SU-DHL-6 (cell line): ENCODE measurements at regions not wholly inside any gene's neighbourhood (a gene's known extent, or its start where the extent isn't known, plus 50 kb on each side); places are given as distances from the start of the nearest gene placed in this dataset.

Experiments used
- H2AFZ ChIP-seq: fragments of 200-600 bp; sonication (generic); 2 replicates; pipeline ENCODE4 v1.6.1; 2014; ENCODE audit warnings: low read depth, mild to moderate bottlenecking, moderate library complexity, mixed read lengths, antibody characterized with exemption, low read length; ENCODE audit not compliant: severe bottlenecking
- H3F3A ChIP-seq: fragments of 200-600 bp; shearing (Covaris generic); 2 replicates; pipeline ENCODE4 v1.6.0; 2016; ENCODE audit warnings: antibody characterized with exemption, mild to moderate bottlenecking; ENCODE audit not compliant: insufficient read depth
- H3K27ac ChIP-seq: fragments of 200-600 bp; sonication (generic); 2 replicates; pipeline ENCODE4 v1.5.1; 2016; ENCODE audit warnings: low read depth, mild to moderate bottlenecking, low read length, moderate library complexity, mixed read lengths
- H3K27me3 ChIP-seq: fragments of 200-600 bp; sonication (generic), shearing (Covaris generic); 2 replicates; pipeline ENCODE4 v1.6.0; 2014; ENCODE audit warnings: mild to moderate bottlenecking, low read length
- H3K36me3 ChIP-seq: fragments of 200-600 bp; sonication (generic); 2 replicates; pipeline ENCODE4 v1.6.1; 2014; ENCODE audit warnings: mild to moderate bottlenecking, low read length, mixed read lengths
- H3K4me2 ChIP-seq: fragments of 300-600, 200-600 bp; shearing (Covaris generic), sonication (generic); 2 replicates; pipeline ENCODE4 v1.6.0; 2014; ENCODE audit warnings: low read length, low read depth, mild to moderate bottlenecking; ENCODE audit not compliant: poor library complexity, severe bottlenecking
- H3K4me3 ChIP-seq: fragments of 200-600 bp; sonication (generic); 2 replicates; pipeline ENCODE4 v1.5.1; 2014; ENCODE audit warnings: antibody characterized with exemption, low read length, mild to moderate bottlenecking, mixed read lengths; ENCODE audit not compliant: insufficient read depth, poor library complexity, severe bottlenecking
- H3K79me2 ChIP-seq: fragments of 200-600 bp; sonication (generic); 2 replicates; pipeline ENCODE4 v1.6.1; 2014; ENCODE audit warnings: mild to moderate bottlenecking, low read length, moderate library complexity; ENCODE audit not compliant: insufficient read depth
- H3K9ac ChIP-seq: fragments of 200-600 bp; sonication (generic); 2 replicates; pipeline ENCODE4 v1.7.0; 2014; ENCODE audit warnings: mild to moderate bottlenecking, low read length
- H3K9me2 ChIP-seq: fragments of 200-600 bp; sonication (generic); replicated peaks from 2 replicates; pipeline ENCODE4 v1.6.1; 2014; ENCODE audit warnings: low read length; ENCODE audit not compliant: insufficient read depth
- H3K9me3 ChIP-seq: fragments of 200-600 bp; sonication (generic); 2 replicates; pipeline ENCODE4 v1.6.1; 2014; ENCODE audit warnings: low read length, mixed read lengths; ENCODE audit not compliant: insufficient read depth
- H4K20me1 ChIP-seq: fragments of 200-600 bp; sonication (generic); 2 replicates; pipeline ENCODE4 v1.6.1; 2014; ENCODE audit warnings: low read depth, mild to moderate bottlenecking, antibody characterized with exemption, low read length, moderate library complexity, mixed read lengths
- CTCF ChIP-seq: fragments of 200-600 bp; sonication (generic); IDR thresholded peaks from one replicate; pipeline ENCODE4 v1.5.1; 2017; ENCODE audit warnings: antibody characterized with exemption, mild to moderate bottlenecking, low read length, moderate library complexity; ENCODE audit not compliant: insufficient read depth, poor library complexity, severe bottlenecking
- EZH2phosphoT487 ChIP-seq: fragments of 200-600 bp; sonication (generic), shearing (Covaris generic); conservative IDR thresholded peaks from 2 replicates; pipeline ENCODE4 v1.6.1; 2018; ENCODE audit warnings: mild to moderate bottlenecking, antibody characterized with exemption, low read length, moderate library complexity, mixed read lengths

- TF ChIP-seq CTCF, result no peak
- TF ChIP-seq EZH2phosphoT487, result no peak
- no peak overlapping the region for H3K4me2 ChIP-seq
- H3K36me3 ChIP-seq, result no peaks in the 10 kb centered on the region
- no peak overlapping the region for H3K4me3 ChIP-seq
- no peaks in the 10 kb centered on the region for H3K9me2 ChIP-seq
- H3K79me2 ChIP-seq, result no peaks in the 10 kb centered on the region
- no peaks in the 10 kb centered on the region for H3K27me3 ChIP-seq
- H3K27ac ChIP-seq, result no peak overlapping the region
- no peaks in the 10 kb centered on the region for H3F3A ChIP-seq
- no peak overlapping the region for H2AFZ ChIP-seq
- H3K9me3 ChIP-seq, result no peaks in the 10 kb centered on the region
- no peak overlapping the region for H3K9ac ChIP-seq
- H4K20me1 ChIP-seq, result no peaks in the 10 kb centered on the region
Observed at GRCh38 chr12:86627001-86627400, 370.8 kb upstream of the MGAT4C start.

- H3K27ac ChIP-seq, result no peak overlapping the region
- no peaks in the 10 kb centered on the region for H3K79me2 ChIP-seq
- no peaks in the 10 kb centered on the region for H3K27me3 ChIP-seq
- no peak overlapping the region for H3K4me2 ChIP-seq
- no peaks in the 10 kb centered on the region for H3K36me3 ChIP-seq
- H3K9ac ChIP-seq, result no peak overlapping the region
- no peak for TF ChIP-seq EZH2phosphoT487
- no peak for TF ChIP-seq CTCF
- H3K9me3 ChIP-seq, result no peaks in the 10 kb centered on the region
- H3F3A ChIP-seq, result no peaks in the 10 kb centered on the region
- no peaks in the 10 kb centered on the region for H3K9me2 ChIP-seq
- H4K20me1 ChIP-seq, result no peaks in the 10 kb centered on the region
- H2AFZ ChIP-seq, result no peak overlapping the region
- H3K4me3 ChIP-seq, result no peak overlapping the region
Observed at GRCh38 chr12:86623267-86623666, 367.1 kb upstream of the MGAT4C start.

- Histone ChIP-seq H2AFZ (no peak overlapping the region), H3K36me3 (no peaks in the 10 kb centered on the region), H3K4me3 (no peak overlapping the region), H3K9me3 (no peaks in the 10 kb centered on the region), H3K27ac (no peak overlapping the region), H4K20me1 (no peaks in the 10 kb centered on the region), H3K79me2 (no peaks in the 10 kb centered on the region), H3K4me2 (no peak overlapping the region), H3K9me2 (no peaks in the 10 kb centered on the region), H3K27me3 (no peaks in the 10 kb centered on the region), H3K9ac (no peak overlapping the region), H3F3A (no peaks in the 10 kb centered on the region)
- no peak for TF ChIP-seq CTCF
- no peak for TF ChIP-seq EZH2phosphoT487
Observed at GRCh38 chr12:86621957-86622356, 365.8 kb upstream of the MGAT4C start.
